HG03139 (cell line): ENCODE measurements at regions not wholly inside any gene's neighbourhood (a gene's known extent, or its start where the extent isn't known, plus 50 kb on each side); places are given as distances from the start of the nearest gene placed in this dataset.
A peak's percentile ranks its signal among the peaks of the same experiment; 100 is the strongest.

Source experiments
- ATAC-seq: cut with Tn5 transposase; IDR thresholded peaks from one replicate; pipeline ENCODE4 v1.9.1; 2021; ENCODE audit not compliant: unreplicated experiment

GRCh38 chr2:171225989-171226388 lies 65.3 kb upstream of the TLK1 start:
- ATAC-seq = no peak

GRCh38 chr2:171225302-171225980 lies 64.7 kb upstream of the TLK1 start:
- ATAC-seq = no peak

GRCh38 chr2:171217330-171217729 lies 56.6 kb upstream of the TLK1 start:
- no peak for ATAC-seq

- ATAC-seq = no peak
Measured at GRCh38 chr2:171216631-171217030, 55.9 kb upstream of the TLK1 start.

DNA sequence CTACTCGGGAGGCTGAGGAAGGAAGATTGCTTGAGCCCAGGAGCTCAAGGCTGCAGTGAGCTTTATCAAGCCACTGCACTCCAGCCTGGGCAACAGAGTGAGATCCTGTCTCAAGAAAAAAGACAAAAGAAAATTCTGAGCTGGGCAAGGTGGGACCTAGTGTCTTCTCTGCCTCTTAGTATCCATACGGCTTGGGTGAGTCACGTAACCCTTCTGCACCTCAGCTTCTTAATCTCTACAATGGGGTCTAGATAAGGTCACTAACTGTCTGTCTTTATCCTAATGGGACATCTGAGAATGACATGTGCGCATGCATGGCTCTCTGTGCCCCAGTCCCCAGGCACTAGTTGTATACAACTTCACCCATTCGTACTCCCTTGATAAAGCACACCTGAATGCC lies 53.4 kb upstream of the TLK1 start:
- no peak for ATAC-seq

DNA sequence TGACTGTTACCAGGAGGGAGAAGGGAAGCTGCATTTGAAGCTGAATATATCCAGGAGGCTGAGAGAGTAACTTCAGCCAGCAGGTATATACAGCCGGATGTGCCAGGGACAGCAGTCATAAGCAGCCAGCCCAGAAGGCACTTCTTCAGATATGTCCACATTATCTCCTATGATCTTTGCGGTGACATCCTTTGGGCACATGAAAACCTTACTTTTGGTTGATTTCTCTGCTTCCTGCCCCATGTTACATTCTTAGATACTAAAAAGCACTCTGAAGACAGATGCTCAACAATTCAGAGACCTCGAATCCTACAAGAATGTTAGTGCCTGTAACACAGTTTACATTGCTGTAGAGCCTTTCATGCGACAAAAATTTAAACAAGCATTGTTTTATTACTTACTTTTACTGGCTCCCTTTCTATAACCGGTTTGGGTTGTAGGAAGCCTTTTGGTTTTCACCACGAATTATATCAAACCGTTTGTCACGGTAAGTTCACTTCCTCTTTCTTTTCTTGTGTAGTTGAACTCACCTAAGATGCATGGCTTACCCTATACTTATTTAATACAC lies 50.3 kb upstream of the TLK1 start:
- ATAC-seq = peak; percentile 71
